SU-DHL-6 (cell line): ENCODE measurements at regions not wholly inside any gene's neighbourhood (a gene's known extent, or its start where the extent isn't known, plus 50 kb on each side); places are given as distances from the start of the nearest gene placed in this dataset.

Experiments
- EZH2phosphoT487 ChIP-seq: fragments of 200-600 bp; sonication (generic), shearing (Covaris generic); conservative IDR thresholded peaks from 2 replicates; pipeline ENCODE4 v1.6.1; 2018; ENCODE audit warnings: mild to moderate bottlenecking, antibody characterized with exemption, low read length, moderate library complexity, mixed read lengths
- TF ChIP-seq, protein P1 (sequence below): fragments of 200-600 bp; sonication (generic); IDR thresholded peaks from one replicate; pipeline ENCODE4 v1.5.1; 2017; ENCODE audit warnings: antibody characterized with exemption, mild to moderate bottlenecking, low read length, moderate library complexity; ENCODE audit not compliant: insufficient read depth, poor library complexity, severe bottlenecking

DNA sequence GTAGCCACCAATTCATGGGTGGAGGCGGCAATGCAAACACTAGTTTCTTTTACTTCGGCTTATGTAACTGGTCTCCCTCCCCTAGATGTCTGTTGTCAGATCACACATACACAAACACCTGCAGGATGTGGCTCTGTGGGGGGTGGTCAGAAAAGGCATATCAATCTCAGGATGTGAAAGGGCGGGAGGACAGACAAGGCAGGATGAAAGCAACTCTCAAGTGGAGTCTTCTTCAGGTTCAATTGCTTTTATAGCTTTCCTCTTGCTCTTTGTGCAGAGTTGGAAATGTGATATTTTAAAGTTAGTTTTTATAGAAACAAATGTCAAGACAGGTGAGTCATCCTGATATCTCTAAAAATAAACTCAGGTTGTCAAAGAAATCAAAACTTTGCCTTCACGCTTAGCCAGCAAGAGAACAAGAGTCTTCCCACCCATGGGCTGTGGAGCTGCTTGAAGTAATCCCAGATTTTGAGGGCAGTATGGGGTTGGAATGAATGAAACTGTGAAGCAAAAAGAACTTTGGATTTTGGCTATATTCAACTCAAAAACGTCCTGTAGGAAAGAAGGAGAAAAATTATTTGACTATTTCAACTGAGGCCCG lies 423.4 kb downstream of the GUCY1A2 start:
- TF ChIP-seq, protein P1, sequence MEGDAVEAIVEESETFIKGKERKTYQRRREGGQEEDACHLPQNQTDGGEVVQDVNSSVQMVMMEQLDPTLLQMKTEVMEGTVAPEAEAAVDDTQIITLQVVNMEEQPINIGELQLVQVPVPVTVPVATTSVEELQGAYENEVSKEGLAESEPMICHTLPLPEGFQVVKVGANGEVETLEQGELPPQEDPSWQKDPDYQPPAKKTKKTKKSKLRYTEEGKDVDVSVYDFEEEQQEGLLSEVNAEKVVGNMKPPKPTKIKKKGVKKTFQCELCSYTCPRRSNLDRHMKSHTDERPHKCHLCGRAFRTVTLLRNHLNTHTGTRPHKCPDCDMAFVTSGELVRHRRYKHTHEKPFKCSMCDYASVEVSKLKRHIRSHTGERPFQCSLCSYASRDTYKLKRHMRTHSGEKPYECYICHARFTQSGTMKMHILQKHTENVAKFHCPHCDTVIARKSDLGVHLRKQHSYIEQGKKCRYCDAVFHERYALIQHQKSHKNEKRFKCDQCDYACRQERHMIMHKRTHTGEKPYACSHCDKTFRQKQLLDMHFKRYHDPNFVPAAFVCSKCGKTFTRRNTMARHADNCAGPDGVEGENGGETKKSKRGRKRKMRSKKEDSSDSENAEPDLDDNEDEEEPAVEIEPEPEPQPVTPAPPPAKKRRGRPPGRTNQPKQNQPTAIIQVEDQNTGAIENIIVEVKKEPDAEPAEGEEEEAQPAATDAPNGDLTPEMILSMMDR = no peak
- TF ChIP-seq EZH2phosphoT487 = no peak
